NCI-H2171 treated with DMSO at 0.1 percent for 48 hours (cell line): ENCODE measurements at regions not wholly inside any gene's neighbourhood (a gene's known extent, or its start where the extent isn't known, plus 50 kb on each side); places are given as distances from the start of the nearest gene placed in this dataset.
"Not testable (repeated sequence)": the region's sequence is repeated elsewhere in the genome, so short reads cannot be mapped to it uniquely, and the experiment has no call there.

ENCODE experiments used
- DNase-seq: peaks from one replicate; lab custom pipeline; 2025; lab: John Stamatoyannopoulos, UW

DNA sequence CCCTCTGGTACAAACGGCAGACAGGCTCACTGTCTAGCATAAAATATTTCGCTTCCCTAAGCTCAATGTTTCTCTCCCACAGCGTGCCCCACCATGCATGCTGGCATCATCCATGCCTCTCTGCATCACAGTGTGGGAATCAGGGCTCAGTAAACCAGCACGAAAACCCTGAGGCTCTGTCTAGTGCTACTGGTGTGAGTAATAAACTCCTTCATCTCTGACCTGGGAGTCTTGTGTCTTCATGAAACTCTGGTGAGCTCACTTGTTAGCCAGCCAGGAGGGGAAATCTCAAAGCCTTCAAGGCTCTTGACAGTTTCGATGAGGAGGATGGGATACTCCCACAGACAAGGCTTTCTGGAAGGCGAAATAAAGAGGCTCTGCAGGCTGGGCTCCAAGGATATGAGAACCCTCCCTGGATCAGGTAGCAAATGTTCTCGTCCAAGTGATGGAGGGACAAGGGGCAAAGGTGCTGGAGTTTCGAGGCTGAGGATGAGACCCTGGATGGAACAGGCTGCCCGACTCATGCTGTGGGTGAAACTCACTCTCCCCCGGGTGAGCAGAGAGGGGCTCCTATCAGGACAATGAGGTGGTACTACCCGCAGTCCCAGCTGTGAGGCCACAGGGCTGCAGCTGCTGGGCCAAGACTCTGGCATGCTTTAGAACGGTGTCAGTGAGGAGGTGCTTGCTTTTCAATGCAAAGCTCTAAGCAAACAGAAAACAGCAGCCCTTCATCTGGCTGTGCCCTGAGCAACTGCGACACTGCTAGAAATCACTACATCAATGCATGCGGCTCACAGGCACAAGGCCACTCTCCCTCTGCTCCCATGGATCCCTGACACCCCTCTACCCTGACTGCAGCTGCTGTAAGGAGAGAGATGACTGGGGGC, 69.3 kb downstream of the SHANK2 start:
- DNase-seq = peak; percentile 7

DNA sequence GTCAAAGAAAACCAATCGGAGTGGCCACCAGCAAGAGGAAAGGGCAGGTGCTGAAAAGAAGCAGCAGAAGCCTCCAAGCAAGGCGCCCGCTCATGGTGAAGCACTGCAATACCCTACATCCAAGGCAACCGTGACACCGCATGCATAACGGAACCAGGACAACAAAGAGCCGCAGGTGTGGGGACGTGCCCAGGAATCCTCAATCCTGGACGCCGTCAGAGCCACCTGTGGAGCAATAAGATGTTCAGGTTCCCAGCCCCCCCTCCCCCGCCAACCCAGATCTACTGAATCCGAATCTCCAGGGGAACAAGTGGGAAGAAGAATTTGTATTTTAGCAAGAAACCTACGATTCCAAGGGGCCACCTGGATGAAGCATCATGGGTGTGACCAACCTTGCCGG, 70.8 kb downstream of the SHANK2 start:
- no peak for DNase-seq

DNA sequence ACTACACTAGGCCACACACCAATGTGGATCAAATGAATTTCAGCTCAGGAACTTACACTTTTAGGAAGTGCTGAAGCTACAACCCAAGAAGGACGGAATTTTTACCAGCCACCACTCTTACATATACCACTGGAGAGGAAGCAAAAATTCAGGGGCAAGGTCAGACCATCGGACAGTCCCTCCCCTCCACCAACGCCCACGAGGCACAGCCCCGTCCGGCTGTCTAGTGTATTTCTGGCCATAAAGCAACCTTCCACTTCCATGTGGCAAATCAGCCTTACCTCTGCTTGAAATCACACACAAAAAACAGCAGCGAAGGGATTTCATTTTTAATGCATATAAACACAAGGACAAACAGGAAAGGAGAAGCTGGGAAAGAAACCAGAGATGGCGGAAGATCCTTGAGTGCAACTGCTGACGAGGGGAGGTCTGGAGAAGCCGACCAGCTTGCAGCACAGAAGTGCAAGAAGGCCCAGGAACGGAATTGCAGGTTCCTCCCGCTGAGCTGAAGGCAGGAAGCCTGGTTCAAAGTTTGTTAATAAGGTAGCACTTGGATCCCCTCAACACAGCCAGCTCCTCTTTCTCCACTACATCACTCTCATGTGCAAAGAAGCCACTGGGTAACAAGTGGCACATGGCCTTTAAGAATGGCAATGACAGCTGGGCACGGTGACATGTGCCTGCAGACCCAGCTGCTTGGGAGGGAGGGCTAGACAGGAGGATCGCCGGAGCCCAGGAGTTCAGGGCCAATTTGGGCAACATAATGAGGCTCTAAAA, 71.5 kb downstream of the SHANK2 start:
- DNase-seq = no peak

DNA sequence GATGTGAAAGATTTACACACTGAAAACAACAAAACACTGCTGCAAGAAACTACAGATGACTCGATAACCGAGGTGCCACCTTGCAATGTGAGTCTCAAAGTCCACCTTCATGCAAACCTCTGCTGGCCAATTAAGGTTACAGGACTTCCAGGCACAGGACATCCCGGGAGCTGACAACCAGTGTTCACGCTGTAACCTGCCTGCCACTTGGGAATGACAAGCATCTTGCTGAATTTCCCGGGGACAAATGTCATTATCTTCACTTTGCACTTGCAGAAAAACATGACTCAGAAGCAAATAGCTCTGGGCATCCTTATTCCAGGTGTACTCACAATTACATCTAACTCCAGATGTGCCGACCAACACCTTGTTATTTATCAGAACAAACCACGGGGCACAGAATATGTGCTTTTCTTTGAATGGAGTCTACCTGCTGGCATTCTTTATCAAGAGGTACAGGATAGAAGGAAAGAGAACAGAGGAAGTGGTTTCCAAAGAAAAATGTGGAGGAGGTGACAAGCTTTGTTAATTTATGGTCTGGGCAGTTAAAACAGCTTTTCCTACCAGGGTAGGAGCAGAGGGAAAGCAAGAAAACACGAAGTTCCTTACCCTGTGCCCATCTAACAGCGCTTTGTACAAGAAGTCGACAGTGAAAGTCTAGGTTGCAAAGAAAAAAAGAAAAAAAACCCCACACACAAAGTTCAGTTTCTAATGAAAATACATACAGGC, 72.3 kb downstream of the SHANK2 start:
- no peak for DNase-seq

DNA sequence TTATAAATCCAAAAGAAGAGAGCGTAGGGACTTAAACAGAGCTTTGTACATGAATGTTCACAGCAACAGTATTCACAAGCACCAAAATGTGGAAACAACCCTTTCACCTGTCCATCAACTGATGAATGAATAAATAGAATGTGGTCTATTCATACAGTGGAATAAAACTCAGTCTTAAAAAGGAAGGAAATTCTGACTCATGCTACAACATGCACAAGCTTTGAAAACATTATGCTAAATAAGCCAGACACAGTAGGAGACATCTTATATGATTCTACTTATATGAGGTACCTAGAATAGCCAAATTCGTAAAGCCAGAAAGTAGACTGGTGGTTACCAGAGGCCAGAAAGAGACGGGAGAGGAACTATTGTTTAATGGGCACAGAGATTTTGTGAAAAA, 74.3 kb downstream of the SHANK2 start:
- DNase-seq = no peak

DNA sequence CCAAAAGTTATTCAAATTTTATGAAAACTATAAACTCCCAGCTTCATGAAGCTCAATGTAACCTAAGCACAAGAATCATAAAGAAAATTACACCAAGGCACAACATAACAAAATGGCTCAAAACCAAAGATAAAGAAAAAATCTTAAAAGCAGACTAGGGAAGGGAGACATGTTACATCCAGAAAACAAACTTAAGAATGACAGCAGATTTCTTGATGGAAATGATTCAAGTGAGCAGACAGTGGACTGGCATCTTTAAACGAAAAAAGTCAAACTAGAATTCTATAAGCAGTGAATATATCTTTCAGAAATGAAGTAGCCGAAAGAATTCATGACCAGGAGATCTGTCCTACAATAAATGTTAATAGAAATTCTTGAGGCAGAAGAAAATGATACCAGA, 75.6 kb downstream of the SHANK2 start:
- DNase-seq = peak; percentile 15

DNA sequence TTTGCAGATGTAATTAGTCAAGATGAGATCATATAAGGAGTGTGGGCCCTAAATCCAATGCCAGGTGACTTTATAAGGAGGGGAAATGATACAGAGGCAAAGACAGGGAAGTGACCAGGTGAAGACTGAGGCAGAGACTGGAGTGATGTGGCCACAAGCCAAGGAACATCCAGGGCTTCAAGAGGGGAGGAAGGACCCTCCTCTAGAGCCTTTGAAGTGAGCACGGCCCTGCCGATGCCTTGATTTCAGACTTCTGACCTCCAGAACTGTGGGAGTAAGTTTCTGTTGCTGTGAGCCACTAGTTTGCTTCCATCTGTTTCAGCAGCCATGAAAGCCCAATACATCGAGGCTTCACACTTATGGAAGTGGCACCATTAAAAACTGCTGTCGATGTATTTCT, 78.7 kb downstream of the SHANK2 start:
- no peak for DNase-seq

DNA sequence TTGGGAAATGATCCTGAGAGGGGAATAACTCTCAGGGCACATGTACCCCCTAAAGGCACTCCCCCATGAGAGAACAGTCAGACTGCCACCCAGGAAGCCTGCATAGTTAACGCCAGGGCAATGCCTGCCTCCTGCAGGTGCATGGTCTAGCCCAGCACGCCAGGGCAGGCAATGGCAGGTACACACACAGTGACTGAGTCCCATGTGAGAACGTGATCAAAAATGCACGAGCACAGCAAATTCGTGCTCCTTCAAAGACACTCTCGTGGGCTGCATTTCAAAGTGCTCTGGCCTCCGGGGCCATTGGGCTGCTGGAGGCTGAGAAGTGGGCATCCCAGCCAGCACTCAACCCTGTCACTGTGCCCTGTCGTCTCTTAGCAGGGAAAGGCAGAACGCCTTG, 79.7 kb downstream of the SHANK2 start:
- DNase-seq = no peak

DNA sequence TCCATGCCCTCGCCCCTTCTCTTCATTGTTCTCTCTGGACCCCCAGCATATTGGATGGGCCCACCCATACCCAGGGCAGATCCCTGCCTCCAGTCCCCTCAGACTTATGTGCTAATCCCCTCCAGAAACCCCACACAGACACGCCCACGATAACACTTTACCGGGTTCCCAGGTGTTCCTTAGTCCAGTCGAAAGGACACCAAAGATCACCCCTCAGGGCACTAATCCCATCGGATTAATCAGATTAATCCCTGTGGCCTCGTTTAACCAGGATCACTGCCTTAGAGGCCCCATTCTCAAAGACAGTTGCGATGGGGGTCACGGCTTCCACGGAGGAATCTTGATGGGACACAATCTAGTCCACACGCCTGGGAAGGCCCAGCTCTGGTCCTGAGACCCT, 80.8 kb downstream of the SHANK2 start:
- DNase-seq = no peak

DNA sequence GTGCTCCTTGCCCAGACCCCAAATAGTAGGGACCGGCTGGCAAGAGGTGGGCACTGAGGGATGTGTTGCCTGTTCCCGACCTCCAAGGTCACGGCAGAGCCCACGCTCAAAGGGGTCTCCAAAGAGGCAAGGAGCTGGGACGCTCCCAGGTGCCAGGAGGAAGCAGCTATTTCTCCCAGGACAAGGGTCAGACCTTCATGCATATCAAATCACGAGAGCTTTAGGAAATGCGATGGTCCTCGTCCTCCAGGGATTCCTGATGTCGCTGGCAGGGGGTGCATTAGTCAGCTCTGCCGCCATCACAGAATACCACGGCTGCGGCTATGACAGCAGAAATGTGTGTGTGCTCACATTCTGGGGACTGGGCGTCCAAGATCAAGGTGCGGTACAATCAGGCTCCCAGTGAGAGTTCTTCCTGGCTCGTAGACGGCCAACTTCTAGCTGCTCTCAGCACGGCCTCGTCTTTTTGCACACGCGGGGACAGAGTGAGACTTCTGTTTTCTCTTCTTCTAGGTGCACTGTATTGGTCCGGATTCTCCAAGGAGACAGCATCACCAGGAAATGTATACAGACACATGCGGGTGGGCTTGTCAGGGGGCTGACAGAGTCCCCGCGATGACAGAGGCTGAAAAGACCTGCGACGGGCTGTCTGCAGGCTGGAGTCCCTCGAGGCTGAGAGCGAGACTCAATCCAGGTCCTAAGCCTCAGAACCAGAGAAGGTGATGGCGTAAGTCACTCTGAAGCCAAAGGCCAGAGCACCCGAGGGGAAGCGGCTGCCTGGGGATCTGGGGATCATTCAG, 81.6 kb downstream of the SHANK2 start:
- DNase-seq = no peak

DNA sequence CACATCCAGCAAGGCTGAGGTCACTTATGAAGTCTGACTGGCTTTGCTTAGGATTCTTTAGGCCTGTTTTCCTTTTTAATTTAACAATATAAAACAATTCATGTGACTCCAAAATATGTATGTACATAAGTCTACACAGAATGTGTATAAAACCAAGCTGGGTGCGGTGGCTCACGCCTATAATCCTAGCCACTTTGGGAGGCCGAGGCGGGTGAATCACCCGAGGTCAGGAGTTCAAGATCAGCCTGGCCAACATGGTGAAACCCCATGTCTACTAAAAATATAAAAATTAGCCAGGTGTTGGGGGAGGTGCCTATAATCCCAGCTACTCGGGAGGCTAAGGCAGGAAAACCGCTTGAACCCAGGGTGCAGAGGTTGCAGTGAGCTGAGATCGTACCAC, 83.1 kb downstream of the SHANK2 start:
- DNase-seq = no peak

DNA sequence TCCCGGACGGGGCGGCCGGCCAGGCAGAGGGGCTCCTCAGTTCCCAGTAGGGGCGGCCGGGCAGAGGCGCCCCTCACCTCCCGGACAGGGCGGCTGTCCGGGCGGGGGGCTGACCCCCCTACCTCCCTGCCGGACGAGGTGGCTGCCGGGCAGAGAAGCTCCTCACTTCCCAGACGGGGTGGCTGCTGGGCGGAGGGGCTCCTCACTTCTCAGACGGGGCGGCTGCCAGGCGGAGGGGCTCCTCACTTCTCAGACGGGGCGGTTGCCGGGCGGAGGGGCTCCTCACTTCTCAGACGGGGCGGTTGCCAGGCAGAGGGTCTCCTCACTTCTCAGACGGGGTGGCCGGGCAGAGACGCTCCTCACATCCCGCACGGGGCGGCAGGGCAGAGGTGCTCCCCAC, 84.6 kb downstream of the SHANK2 start:
- not testable (repeated sequence) for DNase-seq

DNA sequence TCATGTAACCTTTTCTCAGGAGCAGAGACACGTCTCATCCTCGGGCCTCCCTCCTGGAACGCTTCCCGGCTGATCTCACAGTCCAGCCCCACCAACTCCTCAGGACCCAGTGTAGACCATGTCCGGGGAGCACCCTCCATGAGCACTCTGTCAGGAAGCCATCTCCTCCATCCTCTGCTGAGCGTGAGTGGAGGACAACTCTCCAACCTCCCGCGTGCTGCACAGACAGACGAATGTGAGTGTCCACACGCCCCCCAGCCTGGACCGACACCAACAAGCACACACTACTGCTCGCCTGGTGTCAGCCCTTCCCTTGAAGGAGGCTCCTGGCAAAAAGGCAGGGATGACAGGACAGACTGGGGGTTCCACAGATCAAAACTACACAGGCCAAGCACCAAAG, 86.6 kb downstream of the SHANK2 start:
- no peak for DNase-seq

DNA sequence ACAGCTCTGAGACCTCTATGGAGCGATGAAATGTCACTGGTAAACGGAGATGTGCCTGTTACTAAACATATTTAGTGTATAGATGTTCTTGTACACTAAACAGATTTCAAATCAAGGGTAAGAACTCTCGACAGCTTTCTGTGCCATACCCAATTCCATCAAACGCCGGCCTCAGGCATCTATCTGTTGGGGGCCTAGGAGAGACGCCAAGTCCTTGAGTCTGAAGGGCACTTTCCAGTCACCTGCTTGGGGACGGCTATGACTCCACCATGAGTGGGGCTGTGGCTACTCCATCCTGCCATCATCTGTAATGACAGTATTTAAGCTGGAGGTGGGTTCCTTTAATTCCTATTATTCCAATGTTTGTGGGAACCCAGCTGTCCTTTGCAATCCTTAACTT, 87.8 kb downstream of the SHANK2 start:
- no peak for DNase-seq

DNA sequence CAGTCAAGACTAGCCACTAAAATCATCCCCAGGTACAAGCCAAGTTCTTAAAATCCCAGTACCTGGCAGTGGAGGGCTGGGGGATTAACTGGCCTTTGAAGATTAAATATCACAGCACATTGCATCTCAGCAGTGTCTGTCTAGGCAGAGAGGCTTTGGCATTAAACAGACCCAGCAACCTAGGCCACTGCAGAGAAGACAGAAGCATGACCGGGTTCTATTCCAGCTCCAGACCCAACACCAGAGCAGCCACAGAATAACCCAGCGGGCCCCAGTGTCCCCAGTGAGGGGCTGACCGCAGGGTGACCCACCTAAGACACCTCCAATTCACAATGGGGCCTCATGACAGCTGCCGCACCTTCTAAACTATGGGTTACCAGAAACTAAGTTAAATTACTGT, 88.2 kb downstream of the SHANK2 start:
- no peak for DNase-seq

DNA sequence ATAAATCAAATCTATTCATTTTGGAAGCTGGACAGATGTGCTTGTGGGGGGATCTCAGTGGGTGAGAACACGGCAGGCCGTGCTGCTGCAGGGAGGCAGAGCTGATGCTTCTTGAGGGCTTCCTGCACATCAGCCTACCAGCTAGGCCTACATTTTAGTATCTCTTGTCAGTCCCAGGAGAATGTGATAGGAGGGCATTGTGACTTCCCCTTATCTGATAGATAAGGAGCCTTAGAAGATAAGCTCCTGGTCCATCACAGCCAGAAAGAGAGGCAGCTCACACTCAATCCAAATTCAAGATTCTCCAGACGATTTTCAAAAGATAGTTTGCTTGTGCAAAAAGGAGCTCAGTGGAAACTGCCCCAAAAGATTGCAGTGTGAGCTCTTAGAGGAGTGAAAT, 89.0 kb downstream of the SHANK2 start:
- no peak for DNase-seq

DNA sequence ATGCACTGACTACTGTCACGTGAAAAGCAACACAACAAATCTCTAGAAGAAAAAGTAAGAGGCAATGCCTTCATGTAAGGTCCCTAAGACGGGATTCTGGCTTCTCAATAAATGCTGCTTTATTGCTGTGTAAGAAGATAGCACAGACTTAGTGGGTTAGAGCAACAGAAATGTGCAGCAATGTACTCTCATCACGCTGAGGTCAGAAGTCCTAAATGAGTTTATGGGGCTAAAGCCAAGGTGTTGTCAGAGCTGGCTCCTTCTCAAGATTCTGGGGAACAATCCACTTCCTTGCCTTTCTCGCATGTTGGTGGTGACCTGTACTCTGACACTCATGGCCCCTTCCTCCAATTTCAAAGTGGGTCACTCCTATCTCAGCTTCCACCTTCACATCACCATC, 93.4 kb downstream of the SHANK2 start:
- no peak for DNase-seq

DNA sequence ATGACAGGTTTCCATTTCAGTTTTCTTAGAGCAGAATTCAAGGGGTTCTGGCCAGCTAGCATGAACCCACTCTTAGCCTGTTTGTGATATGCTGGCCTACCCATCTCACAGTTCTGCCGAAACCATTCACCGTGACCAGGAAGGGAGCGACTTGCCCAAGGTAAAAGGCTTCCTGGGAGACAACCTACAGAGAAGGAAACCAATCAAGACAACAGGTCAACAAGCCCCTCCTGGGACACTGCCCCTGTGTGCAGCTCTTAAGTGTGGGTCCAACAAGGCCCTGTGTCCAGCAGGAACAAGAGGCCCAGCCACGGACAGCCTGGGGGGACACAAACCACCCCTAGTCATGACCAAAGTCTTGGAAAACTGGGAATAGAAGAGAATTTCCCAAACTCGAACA, 94.7 kb downstream of the SHANK2 start:
- DNase-seq = not testable (repeated sequence)

DNA sequence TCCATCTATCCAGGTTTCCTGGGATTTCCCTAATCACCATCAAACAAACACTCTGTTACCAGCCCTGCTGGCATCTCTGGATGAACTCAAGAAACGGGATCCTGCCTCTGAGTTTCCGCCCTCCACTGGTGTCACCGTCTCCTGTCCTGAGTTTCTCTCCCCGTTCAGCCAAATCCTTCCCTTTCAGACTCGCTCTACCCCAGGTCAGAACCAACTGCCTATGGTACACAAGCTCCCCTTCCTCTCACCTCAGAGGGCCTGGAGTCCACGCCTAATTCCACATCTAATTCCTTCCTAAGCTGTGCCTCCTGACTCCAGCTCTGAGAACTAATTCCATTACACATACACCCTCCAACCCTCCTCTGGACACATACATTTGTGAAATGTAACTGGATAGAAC, 96.1 kb downstream of the SHANK2 start:
- DNase-seq = no peak

DNA sequence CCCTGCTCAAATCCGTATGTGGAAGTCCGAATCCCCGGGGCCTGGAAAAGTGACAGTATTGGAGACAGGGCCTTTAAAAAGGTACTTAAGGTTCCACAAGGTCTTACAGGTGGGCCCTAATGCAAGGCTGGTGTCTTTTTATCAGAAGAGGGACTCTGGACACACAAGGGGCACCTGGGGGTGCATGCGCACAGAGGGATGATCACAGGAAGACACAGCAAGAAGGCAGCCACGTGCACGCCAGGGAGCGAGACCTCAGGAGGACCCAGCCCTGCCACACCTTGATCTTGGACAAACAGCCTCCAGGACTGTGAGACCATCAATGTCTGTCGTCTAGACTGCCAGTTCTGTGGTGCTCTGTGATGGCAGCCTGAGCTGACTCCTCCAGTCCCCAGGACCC, 96.5 kb downstream of the SHANK2 start:
- no peak for DNase-seq

DNA sequence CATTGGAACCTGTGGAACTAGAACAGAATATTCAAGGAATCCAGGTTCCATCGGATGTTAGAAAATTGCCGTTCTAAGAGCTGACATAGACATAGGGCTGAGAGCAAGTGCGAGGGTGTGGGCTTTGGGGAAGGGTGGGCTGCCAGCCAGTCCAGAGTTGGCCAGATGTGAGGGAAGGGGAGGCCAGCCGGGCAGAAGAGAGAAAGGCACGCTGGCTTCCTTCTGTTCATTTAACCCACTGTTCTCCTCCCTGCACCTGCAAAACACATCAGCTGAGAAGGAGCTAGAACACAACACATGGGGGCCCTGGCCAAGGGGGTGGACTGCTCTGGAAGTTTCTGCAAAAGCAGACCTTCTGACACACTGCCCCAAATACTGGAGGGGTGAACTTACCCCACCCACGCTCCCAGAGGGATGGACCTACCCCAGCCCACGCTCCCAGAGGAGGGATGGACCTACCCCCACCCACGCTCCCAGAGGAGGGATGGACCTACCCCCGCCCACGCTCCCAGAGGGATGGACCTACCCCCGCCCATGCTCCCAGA, 98.0 kb downstream of the SHANK2 start:
- DNase-seq = no peak

DNA sequence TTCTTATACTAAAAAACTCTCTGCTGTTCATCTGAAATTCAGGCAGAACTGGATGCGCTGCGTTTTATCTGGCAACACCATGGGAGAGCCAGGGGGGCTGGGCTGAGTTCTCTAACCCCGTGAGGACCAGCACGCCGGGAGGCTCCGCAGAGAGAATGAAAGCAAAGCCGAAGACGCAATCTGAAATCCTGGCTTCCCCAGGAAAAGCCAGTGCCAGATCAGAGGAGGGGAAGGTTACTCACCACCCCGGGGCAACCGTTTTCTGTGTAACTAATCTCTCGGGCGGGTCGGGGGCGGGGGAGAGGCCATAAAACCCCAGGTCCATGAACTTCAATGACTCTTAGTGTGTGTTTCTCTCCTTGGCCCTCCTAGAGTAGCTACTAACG, 99.4 kb downstream of the SHANK2 start:
- DNase-seq = no peak
